Stimulated activated CD8-positive, alpha-beta memory T cell treated with anti-CD3 and anti-CD28 coated beads, Interleukin-7, amount 100 ng/mL, for 24 hours (primary cell): ENCODE measurements at regions not wholly inside any gene's neighbourhood (a gene's known extent, or its start where the extent isn't known, plus 50 kb on each side); places are given as distances from the start of the nearest gene placed in this dataset.

Source experiments
- DNase-seq: peaks from one replicate; pipeline ENCODE4 v3.0.0-alpha.2; 2020; ENCODE audit warnings: low read depth

DNA sequence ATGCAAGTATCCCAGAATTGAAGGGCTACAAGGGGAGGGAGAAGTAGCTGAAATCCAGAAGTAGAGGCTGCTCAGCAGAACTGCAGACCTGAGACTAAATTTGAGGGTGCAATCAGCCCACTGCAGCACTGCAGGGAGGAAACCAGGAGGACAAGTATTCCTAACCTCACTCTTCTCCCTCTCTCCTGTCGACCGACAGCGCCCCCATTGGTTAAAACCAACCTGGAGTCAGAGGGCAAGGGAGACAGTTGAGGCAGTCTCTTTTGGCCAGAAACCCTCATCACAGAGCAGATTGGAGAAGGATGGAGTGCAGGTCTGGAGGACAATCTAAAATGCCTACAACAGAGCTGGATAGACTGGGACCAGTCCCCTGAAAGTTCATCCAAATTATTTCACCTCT lies 768.9 kb upstream of the KLHL29 start:
- no peak for DNase-seq

DNA sequence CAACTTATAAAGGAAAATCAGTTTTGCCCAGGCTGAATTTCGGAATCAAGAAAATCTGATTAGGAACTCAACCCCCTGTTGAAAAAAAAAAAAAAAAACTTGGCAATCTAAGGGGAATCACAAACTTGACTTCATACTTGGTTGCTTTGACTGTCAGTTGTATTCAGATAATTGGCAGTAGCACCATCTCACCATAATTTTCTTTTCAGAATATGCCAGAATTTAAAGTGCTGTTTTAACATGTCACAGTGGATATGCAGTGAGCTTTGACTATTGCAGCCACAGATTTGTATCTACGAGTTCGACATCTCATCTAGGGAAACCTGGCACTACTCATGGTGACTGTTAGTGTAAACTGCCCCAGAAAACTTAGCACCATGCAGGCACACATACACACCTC lies 761.4 kb upstream of the KLHL29 start:
- no peak for DNase-seq

DNA sequence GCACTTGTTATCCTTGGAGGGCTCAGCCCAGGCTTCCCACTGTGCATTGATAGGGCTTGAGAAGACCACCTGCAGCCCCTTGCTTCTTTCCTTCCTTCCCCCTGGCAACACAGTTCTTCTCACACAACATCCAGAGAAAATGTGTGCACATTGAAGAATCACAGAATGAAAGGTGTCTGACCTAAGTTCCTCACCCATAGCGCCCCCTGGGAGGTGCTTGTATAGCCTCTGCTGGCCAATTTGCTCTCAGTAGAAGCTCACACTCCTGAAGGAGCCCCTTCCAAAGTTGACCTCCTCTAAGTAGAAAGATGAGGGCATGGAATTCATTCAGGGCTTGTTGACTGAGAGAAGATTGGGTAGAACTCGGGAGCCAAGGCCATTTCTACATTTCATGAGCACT lies 758.4 kb upstream of the KLHL29 start:
- no peak for DNase-seq

DNA sequence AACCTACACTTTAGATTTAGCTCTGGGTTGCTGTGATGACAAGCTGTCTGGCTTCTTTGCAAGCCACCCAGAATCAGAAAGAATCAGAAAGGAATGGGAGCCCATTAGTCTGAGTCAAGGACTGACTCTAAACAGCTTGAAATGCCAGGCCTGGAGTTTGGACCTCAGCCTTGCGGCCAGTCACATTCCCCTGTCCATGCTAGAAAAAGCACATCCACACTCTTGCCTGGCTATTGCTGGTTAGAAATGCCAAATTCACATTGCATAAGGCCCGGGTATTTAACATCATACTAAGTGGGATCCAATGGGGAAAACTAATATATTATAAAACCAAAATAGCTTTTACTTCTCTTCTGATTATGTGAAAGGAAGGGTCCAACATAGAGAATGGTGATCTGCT lies 756.8 kb upstream of the KLHL29 start:
- no peak for DNase-seq

DNA sequence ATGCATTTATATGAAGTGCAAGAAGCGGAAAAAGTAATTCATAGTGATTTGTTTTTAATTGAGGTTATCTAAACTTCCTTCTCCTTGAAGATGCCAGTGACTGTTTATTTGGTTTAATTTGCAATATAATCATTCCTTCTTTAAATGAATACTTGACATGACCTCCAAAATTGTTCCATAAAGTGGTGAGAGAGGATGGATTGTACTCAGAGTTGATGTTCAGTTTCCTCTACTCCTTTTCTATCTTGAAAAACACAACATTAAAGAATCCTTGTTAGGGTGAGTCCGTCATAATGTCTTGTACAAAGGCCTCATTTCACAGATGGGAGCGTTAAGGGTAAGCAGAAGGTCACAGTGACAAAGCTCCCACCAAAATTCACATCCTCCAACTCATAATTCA lies 756.1 kb upstream of the KLHL29 start:
- DNase-seq = no peak

DNA sequence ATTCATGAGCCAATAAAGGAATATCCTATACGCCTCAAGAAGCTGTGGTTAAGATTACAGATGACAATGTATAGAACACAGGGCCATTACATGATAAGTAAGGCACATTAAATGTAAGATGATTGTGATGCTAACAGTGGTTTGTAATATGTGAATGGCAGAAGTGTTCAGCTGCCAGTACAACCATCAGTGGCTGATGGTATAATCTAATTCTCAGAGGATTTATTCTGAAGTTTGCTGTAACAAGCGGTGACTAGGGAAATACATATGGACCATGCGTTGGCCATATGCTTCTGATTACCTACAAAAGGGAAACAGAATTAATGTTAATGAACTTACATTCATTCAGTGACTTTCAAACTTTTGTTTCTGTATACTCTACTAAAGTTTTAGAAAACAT lies 750.8 kb upstream of the KLHL29 start:
- DNase-seq = no peak

DNA sequence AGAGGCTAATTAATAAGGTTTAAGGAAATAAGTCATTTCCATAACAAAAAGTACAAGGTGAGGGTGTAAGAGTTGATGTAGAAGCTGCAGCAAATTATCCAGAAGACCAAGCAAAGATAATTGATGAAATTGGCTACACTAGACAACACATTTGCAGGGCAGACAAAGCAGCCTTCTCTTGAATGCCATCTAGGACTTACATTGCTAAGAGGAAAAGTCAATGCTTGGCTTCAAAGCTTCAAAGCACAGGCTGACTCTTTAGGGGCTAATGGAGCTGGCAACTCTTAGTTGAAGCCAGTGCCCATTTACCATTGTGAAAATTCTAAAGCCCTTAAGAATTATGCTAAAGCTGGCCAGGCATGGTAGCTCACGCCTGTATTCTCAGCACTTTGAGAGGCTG lies 728.6 kb upstream of the KLHL29 start:
- DNase-seq = no peak

DNA sequence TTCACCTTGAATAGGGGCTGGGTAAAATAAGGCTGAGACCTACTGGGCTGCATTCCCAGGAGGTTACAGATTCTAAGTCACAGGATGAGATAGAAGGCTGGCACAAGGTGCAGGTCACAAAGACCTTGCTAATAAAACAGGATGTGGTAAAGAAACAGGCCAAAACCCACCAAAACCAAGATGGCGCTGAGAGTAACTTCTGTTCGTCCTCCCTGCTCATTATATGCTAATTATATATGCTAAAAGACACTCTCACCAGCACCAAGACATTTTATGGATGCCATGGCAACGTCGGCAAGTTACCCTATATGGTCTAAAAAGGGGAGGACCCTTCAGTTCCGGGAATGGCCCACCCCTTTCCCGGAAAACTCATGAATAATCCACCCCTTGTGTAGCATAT lies 711.5 kb upstream of the KLHL29 start:
- no peak for DNase-seq

DNA sequence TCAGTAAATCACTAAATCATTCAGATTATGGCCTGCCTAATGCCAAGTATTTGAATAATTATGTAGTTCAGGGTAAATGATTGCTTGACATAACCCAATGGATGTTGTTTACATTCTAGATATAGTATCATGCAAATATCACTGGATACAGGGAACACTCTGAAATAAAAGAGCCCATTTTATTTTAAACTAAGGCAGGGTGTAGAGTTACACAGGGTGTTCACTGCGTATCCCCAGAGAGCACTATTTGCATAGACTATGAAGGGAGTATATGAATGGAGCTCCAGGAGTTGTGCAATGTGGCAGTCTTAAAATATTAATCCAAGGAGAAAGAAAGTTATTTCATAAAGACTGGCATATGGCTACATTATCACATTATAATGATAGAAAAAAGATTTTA lies 701.1 kb upstream of the KLHL29 start:
- no peak for DNase-seq

DNA sequence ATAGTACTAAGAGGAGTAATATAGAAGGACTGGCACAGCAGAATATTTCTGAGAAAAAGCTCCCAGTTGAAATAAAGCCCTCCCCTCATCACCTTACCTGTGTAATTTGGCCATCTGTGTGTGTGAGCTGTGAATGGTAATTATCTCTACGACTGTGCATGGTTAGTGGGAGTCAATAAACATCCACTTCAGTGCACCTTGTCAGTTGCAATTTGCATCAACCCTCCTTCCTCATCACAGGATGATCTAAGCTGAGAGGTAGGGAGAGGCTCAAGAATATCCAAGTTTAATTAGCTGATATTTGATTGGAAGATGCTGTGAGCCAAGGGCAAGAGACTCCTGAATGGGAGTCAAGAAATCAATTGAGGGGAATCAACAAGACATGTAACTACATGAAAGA lies 694.9 kb upstream of the KLHL29 start:
- DNase-seq = no peak

DNA sequence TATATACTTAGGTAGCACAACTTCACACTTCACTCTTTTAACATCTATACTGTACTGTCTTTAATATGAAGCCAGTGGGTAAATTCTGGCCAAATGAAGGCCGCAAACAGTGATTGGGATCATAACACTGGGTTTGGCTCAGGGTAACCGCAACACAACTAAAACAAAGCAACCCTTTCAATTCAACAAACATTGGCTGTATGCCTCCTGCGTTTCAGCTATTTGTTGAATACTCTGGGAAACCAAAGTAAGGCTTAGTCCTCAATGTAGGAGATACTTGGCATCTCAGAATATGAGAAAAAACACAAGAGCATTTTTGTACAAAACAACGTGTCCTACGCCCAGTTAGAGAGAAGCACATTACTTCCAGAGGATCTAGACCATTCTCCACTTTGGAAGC lies 693.3 kb upstream of the KLHL29 start:
- DNase-seq = no peak

DNA sequence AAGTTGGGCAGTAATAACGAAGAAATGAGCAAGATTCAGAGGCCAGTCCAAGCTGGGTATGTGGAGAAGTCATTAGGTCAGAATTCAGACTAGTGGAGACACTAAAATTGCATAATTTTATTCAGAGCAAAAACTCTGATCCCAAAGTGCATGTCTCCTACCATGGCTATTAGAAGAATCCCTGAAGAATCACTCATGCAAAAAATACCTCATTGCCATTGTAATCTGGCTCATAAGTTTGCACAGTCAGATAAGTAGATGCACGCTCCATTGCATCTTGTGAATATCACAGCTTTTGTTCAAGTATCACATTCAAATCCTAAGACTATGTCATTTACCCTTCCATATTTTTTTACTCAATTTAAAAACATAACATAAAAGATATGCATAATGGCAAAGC lies 692.2 kb upstream of the KLHL29 start:
- no peak for DNase-seq

DNA sequence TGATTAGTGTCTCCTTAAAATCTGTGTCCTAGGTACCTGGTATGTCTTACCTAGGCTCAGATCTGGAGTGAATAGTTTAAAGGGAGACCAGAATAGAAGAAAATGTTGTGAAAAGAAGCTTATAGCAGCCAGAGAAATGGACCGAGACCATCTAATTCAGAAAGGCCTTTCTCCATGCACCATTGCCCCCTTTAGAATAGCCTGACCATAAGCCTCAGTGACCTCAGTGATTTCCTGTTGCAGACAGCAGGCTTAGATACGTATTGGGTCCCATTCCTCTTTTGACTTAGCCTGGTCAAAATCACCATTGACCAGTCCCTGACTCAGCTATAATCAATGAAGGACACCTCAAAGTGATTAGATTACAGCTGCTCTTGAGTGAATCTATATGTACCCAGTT lies 690.7 kb upstream of the KLHL29 start:
- no peak for DNase-seq

DNA sequence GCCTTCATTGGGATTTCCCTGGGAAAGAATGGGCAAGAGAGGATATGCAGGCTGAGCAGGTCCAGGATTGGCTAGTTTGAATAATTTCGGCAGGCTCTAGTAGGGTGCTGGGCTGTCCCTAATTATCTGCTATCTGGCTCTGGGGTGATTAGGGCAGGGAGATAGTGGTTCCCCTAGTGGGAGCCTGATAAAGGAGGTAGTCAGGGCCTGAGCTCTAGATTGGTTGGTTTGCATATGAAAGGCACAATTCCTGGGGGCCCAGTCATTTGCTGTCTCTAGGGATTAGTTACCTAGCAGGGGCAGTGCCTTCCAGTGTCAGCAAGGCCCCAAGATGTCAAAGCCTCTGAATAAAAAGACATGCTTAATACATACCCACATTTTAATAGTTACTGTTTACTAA lies 690.1 kb upstream of the KLHL29 start:
- no peak for DNase-seq

DNA sequence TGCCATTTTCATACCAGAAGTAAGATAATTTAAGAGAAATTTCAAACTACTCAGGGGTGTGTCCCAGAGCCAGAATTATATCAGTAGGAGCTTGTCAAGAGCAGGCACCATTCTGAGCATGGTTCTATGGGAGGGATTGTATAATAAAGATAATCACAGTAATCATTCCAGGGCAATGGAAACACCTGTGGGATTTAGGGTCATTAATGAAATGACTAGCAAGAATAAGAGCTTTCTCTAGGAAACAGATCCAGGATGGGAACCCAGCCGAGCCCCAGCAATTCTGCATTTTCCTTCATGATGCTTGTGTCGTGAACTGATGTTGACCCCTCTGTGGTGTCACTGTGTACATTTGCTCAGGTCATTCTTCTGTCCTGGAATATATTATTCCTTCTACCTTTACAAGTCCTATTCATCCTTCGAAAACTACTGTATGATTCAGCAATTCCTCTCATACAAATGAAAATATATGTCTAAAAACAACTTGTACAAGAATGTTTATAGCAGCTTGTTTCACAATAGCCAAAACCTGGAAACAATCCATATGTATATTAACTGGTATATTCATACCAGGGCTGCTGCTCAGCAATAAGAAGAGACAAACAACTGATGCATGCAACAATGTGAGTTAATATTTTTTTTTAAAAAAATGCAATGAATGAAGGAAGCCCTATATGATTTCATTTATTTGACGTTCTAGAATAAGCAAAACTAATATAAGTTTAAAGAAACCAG lies 687.8 kb upstream of the KLHL29 start:
- no peak for DNase-seq

DNA sequence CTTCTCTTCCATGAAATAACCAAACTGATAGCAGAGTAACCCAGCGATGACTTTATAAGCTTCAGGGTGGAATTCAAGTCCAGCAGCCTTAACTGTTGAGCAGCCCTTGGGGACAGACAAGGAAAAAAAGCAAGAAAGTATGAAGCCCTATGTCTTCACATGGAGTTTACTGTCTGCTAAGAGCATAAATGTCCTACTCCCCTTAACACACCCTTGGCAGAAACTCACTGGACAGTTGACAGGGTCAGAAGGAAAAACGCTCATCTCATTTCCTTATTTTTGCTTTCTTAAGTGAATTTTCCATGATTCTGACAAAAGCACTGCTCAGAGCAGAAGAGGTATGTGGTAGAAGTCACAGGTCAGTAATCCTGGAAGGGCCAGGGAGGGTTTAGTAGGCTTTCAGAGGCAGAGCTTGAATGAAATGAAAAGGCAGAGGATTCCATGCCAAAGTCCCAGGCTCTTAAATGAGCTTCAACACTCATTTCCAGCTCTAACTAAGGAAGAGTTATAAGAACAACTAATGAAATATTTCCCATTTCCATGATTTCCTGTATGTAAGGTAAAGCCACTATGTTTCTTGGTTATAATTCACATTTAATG lies 683.3 kb upstream of the KLHL29 start:
- no peak for DNase-seq

DNA sequence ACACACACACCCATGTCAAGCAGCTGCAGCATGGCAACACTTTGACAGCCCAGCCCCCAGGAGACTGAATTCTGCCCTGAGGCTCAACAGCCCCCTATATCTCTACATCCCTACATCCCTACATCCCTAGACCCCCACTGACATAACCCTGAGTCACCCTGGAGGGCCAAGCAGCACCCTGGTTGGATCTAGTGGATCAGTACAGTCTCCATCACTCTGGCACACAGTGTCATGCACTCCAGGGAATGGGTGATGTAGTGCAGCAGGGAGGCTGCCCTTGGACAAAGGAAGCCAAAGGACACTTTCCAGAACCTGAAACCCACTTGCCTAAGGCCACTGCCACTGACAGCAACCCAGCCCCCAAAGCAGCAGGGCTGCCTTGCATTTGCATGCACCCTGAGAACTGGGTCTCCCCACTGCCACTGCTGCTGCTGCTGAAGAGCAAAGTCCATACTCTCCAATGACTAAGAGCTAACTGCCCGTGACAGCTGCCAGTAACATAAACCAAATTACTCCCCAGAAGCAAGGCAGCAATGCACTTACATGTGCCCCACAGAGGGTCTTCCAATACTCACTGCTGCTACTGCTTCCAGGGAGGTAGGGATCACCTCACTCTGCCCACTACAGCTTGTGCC lies 681.6 kb upstream of the KLHL29 start:
- DNase-seq = no peak

DNA sequence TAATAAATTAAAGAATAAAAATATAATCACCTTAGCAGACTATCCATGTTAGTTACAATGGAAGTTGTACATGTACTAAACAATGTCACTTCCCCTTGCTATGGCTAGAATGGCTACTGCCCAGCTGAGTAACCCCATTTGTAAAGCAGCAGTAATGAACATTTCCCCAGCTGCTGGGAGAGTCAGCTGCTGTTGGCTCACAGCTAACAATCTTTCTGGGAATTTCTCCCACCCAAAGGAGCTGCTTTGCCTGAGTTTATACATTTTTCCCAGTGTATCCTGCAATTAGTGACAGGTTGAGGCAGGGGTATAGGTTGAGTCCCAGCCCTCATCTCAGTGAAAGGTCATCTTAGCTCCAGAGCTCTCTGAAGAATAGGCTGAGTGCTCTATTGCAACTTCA lies 665.6 kb upstream of the KLHL29 start:
- no peak for DNase-seq

DNA sequence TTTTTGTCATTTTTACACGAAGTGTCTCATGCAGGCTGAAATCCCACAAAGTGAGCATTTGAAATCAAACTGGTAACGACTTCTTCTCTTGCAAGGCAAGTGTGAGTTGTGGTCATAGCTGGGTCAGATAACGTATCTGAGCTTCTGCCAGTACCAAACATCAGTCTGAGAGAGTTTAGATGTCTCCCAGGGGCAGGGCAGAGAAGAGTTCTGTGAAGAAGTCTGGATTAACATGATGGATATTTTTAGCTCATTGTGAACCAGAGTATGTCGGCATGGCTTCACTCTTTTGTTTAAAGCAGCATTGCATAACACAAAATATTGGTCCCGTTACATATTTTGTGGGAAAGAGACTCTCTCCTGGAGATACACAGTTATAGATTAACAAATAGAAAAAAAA lies 655.5 kb upstream of the KLHL29 start:
- no peak for DNase-seq

DNA sequence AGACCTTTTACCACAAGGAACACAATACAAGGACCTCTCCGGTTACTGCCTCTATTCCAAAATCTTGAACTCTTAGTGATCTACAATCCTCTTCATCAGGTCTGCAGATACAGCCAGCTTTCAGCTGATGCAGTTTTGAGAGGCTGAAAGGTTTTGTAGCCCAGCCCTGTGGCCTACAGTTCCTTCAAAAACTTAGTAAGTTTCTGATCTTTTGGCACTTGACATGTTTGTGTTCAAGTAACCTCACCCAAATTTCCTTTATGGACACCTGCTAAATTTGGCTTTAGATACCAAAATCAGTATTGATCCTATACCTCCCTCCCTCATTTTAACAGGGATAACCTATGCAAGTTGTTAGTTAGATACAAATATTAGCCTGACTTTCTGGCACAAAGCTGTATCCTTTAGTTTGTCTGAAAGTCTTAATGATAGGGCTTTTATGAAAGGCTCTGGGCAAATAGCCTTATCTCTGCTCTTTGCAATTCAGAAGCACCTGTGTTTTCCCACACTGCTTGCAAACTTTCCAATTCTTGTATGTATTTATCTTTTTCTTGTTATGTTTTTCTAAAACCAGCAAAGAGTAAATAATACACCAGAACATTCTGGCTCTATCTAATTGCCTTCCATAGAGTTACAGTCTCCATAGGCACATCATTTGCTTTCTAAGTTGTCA lies 650.5 kb upstream of the KLHL29 start:
- DNase-seq = no peak

DNA sequence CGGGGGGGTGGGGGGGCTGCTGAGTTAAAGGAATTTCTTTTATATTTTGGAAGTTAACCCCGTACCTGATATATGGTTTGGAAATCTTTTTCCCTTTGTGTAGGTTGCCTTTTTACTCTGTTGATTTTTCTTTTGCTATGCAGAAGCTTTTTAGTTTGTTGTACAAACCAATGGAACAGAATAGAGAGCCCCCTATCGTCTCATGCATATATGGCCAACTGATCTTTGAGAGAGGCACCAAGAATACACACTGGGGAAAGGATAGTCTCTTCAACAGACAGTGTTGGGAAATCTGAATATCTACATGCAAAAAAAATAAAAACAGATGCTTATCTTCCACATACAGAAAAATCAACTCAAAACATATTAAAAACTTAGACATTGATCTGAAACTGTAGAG lies 647.8 kb upstream of the KLHL29 start:
- no peak for DNase-seq

DNA sequence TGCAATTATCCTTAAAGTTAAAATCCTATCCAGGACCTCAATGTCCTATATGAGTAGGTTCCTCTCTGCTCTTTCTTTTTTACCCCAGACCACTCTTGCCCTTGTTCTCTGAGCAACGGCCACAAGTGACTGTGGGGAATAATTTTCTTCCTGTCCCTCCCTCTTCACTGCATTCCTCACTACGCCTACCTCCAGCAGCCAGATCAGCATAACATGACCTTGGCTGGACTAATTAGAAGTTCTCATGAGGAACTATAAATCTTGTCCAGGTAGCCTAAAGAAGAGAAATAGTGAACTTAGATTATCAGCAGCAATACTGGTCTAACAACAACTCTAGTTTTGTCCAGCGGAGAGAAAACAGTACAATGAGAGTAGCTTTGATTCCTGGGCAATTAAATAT lies 643.8 kb upstream of the KLHL29 start:
- DNase-seq = no peak

DNA sequence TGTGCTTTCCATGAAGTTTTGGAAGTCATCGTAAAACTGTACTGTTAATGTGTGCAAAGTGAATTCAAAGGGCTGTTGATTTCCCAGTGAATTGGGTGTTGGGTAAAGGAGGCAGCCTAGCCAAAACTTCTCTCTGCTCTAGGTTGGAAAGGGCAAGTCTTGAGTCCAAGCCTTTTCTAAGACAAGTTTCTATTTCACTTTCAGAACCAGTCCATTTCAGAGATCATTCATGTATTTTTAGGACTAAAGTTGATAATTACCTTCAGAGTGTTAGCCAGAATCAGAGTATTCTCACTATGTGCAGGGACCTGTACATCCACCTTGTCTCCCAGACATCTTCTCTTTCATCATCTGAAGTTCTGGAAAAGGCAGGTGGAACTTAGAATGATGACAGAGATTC lies 636.1 kb upstream of the KLHL29 start:
- no peak for DNase-seq
